ACC112 (cell line): ENCODE measurements at regions not wholly inside any gene's neighbourhood (a gene's known extent, or its start where the extent isn't known, plus 50 kb on each side); places are given as distances from the start of the nearest gene placed in this dataset.

ENCODE experiments used
- H2AFZ ChIP-seq: fragments of 200-600 bp; sonication (generic); one replicate; pipeline ENCODE4 v1.6.0; 2017; ENCODE audit warnings: antibody characterized with exemption, low read length; ENCODE audit not compliant: unreplicated experiment
- H3K27ac ChIP-seq: fragments of 200-600 bp; sonication (generic); 2 replicates; pipeline ENCODE4 v1.5.1; 2014; ENCODE audit warnings: low read depth, mild to moderate bottlenecking, antibody characterized with exemption, low read length, moderate library complexity
- H3K27me3 ChIP-seq: fragments of 200-600 bp; sonication (generic); 2 replicates; pipeline ENCODE4 v1.6.1; 2014; ENCODE audit warnings: mild to moderate bottlenecking, antibody characterized with exemption, low read length, moderate library complexity, mixed read lengths; ENCODE audit not compliant: insufficient read depth
- H3K36me3 ChIP-seq: fragments of 200-600 bp; sonication (generic); 2 replicates; pipeline ENCODE4 v1.6.1; 2016; ENCODE audit warnings: mild to moderate bottlenecking, antibody characterized with exemption, low read length, moderate library complexity, mixed read lengths; ENCODE audit not compliant: insufficient read depth
- H3K4me1 ChIP-seq: fragments of 200-600 bp; sonication (generic); one replicate; pipeline ENCODE4 v1.6.1; 2016; ENCODE audit warnings: low read length, mixed read lengths; ENCODE audit not compliant: insufficient read depth, unreplicated experiment, control insufficient read depth
- H3K4me3 ChIP-seq: fragments of 200-600 bp; sonication (generic); 2 replicates; pipeline ENCODE4 v1.5.1; 2014; ENCODE audit warnings: mild to moderate bottlenecking, low read depth, low read length
- H3K79me2 ChIP-seq: fragments of 200-600 bp; sonication (generic); one replicate; pipeline ENCODE4 v1.6.0; 2016; ENCODE audit warnings: low read length; ENCODE audit not compliant: control insufficient read depth, unreplicated experiment, insufficient read depth

DNA sequence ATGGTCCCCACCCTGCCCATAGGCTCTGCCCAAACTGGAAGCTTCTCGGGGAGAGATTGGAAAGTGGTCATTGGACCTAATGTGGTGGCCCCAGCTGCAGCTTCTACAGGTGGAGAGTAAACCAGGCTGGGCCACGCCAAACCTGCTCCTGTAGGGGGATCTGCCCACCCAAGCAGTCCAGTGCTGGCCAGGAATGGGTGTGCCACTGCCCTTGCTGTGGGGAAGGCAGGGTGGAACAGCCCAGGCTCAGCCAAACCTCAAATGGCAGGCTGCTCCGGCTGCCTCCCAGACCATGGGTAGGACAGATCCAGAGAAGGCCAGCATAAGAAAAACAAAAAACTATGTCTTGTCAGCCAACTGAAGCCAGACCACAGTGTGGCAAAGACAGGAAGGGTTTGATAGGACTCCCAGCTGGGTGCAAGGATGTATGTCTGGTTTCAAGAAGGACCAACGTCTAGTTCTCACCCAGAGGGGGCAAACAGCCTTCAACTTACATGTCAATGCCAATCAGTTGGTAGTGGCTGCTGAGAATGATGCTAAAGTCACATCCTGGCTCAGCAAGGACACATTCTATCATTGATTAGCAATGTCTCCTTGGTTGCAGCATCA, 267.3 kb downstream of the UACA start:
- Histone ChIP-seq H2AFZ (no peak overlapping the region), H3K79me2 (no peaks in the 10 kb centered on the region), H3K36me3 (no peaks in the 10 kb centered on the region), H3K27ac (peak overlapping the region; percentile 92; the same call in 1 of the 2 replicates), H3K27me3 (no peaks in the 10 kb centered on the region), H3K4me1 (peaks cover 49% of the 10 kb centered on the region), H3K4me3 (no peak overlapping the region)

DNA sequence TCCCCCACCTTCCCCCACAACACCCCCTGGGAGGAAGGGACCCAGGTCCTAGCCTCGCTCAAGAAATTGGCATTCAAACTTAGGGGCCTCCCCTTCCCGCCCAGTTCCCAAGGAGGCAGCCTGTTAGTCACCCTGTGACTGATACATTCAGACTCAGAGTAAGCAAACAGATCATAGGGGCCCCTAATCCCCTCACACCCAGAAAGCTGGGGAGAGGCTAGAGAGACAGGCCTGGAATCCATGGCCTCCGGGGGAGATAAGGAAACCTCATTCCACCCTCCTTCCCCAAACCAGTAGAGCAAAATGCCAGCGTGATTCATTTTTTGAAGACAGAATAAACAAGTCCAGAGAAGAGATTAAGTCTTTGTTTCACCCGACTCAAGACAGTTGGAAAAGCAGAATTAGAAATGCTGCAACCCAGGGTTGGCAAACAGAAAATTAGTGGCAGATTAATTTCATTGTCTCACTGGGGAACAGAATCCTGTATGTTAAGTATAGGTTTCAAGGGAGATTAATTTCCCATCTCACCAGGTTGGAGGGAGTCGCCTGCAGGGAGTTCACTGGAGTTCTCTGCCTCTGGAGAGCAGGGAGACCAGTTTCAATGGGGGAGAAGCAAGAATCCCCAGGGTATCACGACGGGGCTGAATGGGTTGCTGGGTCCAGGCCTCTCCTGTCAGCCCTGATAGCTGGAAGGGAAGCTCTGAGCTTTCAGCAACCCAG, 268.3 kb downstream of the UACA start:
- H2AFZ ChIP-seq: no peak overlapping the region
- peak overlapping the region; percentile 34; the same call in 1 of the 2 replicates for H3K4me3 ChIP-seq
- no peaks in the 10 kb centered on the region for H3K79me2 ChIP-seq
- H3K27me3 ChIP-seq: no peaks in the 10 kb centered on the region
- peaks cover 55% of the 10 kb centered on the region for H3K4me1 ChIP-seq
- no peaks in the 10 kb centered on the region for H3K36me3 ChIP-seq
- H3K27ac ChIP-seq: peak overlapping the region; percentile 92

DNA sequence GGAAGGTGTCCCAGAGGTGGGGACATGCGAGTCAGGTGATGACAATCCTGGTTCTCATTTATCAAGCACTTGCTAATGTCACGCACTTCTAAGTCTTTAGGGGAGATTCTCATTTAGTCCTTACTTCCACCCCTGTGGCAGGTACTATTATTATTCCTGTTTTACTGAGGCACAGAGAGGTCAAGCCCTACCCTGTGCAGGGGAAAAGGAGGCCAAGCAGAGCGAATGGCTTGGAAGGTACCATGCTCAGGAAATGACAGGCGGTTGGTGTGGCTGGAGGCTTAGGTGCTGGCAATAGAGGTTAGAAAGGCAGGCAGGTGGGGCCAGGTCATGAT, 268.9 kb downstream of the UACA start:
- no peaks in the 10 kb centered on the region for H3K27me3 ChIP-seq
- no peaks in the 10 kb centered on the region for H3K36me3 ChIP-seq
- peak overlapping the region; percentile 7; the same call in 1 of the 2 replicates for H3K4me3 ChIP-seq
- H3K4me1 ChIP-seq: peaks cover 55% of the 10 kb centered on the region
- H3K27ac ChIP-seq: peak overlapping the region; percentile 92
- no peak overlapping the region for H2AFZ ChIP-seq
- H3K79me2 ChIP-seq: no peaks in the 10 kb centered on the region

DNA sequence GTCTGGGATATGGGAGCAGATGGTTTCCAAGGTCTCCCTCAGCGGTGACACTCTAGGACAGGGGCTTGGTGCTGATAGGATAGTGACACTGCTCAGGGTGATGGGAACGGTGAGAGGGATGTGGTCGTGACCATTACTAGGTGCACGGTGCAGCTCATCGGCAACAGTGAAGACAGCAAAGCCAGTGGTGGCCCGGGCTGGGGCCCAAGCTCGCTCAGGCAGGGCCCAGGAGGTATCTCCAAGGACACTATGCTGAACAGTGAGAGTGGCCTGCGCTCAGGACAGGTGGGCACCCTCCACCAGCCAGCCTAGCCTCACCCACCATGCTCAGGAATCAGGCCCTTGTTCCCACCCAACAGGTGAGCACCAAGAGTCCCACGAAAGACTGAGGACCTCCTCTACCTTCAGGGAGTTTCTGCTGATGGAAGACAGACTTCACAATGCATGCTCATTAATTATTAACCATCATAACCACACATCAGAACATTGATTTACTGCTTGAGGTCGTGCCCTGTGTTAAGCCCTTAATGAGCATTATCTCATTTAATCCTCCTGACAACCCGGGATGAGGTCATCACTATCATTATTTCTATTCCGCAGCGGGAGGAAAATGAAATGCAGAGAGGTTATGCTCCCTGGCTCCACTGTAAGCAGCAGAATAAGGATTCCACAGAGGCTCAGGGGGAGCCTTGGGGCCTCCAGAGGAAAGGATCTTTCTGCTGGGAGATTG, 269.4 kb downstream of the UACA start:
- Histone ChIP-seq H2AFZ (no peak overlapping the region), H3K36me3 (no peaks in the 10 kb centered on the region), H3K79me2 (no peaks in the 10 kb centered on the region), H3K4me3 (no peak overlapping the region), H3K4me1 (peaks cover 55% of the 10 kb centered on the region), H3K27me3 (no peaks in the 10 kb centered on the region), H3K27ac (peak overlapping the region; percentile 92)

DNA sequence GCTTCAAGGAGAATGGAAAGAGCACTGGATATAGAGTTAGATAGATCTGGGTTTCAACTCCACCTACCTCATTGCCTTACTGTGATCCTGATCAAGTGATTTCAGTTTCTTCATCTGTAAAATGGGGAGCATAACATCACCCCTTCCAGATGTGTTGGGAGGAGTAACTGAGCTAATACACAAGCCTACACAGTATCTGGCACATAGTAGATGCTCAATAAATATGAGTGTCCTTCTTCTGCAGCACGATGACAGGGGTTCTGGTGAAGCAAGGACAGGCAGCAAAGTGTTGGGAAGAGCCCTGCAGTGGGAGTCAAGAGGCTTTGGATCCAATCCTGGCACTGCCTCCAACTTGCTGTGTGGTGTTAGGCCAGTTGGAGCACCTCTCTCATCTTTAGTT, 270.0 kb downstream of the UACA start:
- no peaks in the 10 kb centered on the region for H3K27me3 ChIP-seq
- no peak overlapping the region for H3K4me3 ChIP-seq
- no peaks in the 10 kb centered on the region for H3K79me2 ChIP-seq
- peak overlapping the region; percentile 89 for H3K27ac ChIP-seq
- no peaks in the 10 kb centered on the region for H3K36me3 ChIP-seq
- H2AFZ ChIP-seq: no peak overlapping the region
- H3K4me1 ChIP-seq: peaks cover 55% of the 10 kb centered on the region

DNA sequence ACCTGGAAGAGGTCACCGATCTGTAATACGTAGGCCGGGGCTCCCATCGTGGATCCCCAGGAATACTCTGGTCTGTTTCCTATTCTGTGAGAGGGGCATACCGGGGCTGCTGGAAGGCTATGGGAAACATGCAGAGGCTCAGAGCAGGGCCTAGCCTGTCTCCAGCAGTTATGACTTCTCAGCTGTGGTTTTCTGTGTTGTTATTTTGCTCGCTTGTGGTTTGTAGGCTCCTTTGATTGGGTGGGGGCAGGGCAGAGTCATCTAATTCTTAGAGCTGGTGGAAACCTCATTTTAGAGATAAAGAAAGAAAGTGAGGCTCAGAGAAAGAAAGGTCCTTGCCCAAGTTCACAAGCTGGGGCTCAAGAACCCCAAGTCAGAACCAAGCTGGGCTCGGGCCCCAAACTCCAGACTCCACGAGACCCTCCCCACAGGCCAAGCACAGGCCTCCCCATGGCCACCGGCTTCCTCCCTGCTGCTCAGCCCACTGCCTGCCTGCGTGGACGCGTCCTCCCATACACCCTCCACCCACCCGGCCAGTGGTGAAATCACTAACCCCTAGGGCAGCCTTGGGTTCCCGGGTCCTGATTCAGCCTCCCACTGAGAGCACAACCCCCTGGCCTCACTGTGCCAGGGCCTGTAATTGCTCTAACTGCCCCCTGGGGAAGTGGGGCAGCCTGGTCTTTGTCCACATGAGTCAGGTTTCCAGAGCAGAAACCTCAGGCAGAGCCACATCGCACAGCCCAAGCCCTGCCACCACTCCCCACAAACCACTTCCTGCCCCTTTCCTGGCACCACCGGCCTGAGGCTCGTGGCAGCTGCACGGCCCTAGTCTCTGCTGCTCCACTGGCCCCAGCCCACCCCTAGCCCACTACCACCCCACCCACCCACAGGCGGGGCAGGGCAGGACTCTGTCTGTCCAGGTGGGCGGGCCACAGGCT, 270.8 kb downstream of the UACA start:
- H3K36me3 ChIP-seq: no peaks in the 10 kb centered on the region
- no peaks in the 10 kb centered on the region for H3K27me3 ChIP-seq
- peak overlapping the region; percentile 89 for H3K27ac ChIP-seq
- H3K4me3 ChIP-seq: no peak overlapping the region; the same call in 1 of the 2 replicates
- peaks cover 63% of the 10 kb centered on the region for H3K4me1 ChIP-seq
- no peaks in the 10 kb centered on the region for H3K79me2 ChIP-seq
- no peak overlapping the region for H2AFZ ChIP-seq

DNA sequence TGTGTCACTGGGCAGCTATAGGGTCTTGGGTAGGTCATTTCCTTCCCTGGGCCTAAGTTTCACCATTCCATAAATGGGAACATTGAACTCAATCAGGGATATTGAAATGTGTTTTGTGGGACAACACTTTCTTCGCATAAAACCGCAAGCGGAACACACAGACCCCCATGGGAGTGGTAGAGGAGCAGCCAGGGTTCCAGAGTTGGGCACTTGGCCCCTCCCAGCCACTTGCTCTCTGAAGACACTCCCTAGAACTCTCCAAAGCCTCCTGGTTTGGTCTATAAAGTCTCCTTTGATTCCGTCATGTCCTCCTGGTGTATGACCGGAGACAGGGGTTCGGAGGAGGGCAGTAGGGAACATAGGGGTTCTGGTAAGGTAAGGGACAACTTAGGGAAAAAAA, 271.7 kb downstream of the UACA start:
- no peak overlapping the region for H2AFZ ChIP-seq
- no peaks in the 10 kb centered on the region for H3K79me2 ChIP-seq
- peaks cover 70% of the 10 kb centered on the region for H3K4me1 ChIP-seq
- peak overlapping the region; percentile 89 for H3K27ac ChIP-seq
- H3K4me3 ChIP-seq: no peak overlapping the region
- H3K27me3 ChIP-seq: no peaks in the 10 kb centered on the region
- H3K36me3 ChIP-seq: no peaks in the 10 kb centered on the region

DNA sequence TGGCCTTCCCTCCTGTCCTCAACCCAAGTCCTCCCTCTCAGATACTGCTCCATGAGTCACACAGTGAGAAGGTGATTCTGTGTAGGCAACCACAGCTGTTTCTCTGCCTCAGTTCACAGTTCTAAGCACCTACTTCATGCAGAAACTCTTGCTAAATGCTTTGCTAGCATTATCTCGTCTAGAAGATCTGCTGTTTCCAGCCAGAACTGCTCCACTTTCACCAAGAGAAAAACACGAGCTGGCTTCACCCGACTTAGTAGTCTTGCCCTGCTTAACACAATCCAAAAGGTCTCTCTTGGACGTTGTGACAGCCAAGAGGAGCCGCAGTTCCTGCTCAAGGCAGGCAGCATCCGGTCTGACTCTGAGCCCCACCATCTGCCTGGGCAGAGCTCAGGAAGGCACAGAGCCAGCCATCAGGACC, 272.1 kb downstream of the UACA start:
- no peaks in the 10 kb centered on the region for H3K79me2 ChIP-seq
- no peak overlapping the region for H3K4me3 ChIP-seq
- H3K27ac ChIP-seq: peak overlapping the region; percentile 89; the same call in 1 of the 2 replicates
- no peaks in the 10 kb centered on the region for H3K36me3 ChIP-seq
- no peaks in the 10 kb centered on the region for H3K27me3 ChIP-seq
- H2AFZ ChIP-seq: no peak overlapping the region
- H3K4me1 ChIP-seq: peaks cover 72% of the 10 kb centered on the region

DNA sequence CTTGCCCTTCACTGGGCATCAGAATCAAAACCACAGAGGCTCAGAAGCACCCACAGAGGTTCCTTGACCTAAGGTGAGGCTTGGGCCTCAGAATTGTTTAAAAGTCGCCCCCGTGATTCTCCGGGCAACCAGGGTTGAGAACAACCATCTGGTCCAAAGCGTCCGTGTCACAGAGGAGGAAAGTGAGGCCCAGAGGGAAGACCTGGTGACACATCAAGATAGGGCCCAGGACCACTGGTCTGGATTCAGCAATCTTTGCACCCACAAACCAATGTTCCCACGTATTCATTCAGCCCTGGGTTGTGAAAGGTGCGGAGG, 272.6 kb downstream of the UACA start:
- no peak overlapping the region for H3K4me3 ChIP-seq
- no peaks in the 10 kb centered on the region for H3K27me3 ChIP-seq
- no peak overlapping the region for H3K27ac ChIP-seq
- no peaks in the 10 kb centered on the region for H3K36me3 ChIP-seq
- no peaks in the 10 kb centered on the region for H3K79me2 ChIP-seq
- peaks cover 71% of the 10 kb centered on the region for H3K4me1 ChIP-seq
- H2AFZ ChIP-seq: no peak overlapping the region

DNA sequence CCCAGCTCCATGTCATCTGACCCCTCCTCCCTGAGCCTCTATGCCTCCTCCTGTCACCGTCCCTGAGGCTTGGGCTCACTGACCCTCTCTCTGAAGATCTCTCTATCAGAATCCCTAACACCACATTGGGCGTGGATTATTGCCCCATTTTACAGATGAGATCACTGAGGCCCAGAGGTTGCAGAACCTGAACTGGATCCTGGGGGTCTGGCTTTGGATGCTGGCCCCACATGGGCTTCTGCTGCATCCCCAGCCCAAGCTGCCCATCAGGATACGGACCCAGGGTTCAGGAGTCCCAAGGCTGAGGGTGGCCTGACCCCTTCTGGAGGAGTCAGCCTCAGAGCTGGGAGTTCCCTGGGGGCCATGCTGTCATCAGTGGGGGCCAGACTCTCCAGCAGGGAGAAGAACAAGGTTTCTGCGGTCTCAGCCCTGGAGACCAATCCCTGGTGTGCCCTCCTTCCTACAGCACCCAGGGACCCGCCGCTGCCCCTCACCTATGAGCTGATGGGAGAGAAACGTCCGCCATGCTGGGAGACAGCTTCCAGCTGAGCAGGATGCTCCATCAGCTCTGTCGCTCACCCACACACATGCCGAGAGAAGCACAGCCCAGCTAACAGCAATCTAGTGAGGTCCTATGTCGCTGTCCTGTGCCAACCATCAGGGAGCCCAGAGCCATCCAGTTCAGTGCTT, 273.1 kb downstream of the UACA start:
- Histone ChIP-seq H3K36me3 (no peaks in the 10 kb centered on the region), H3K79me2 (no peaks in the 10 kb centered on the region), H3K27ac (no peak overlapping the region), H3K4me1 (peaks cover 66% of the 10 kb centered on the region), H3K27me3 (no peaks in the 10 kb centered on the region), H2AFZ (no peak overlapping the region), H3K4me3 (no peak overlapping the region)
